COR-L47 (cell line): ENCODE measurements at regions not wholly inside any gene's neighbourhood (a gene's known extent, or its start where the extent isn't known, plus 50 kb on each side); places are given as distances from the start of the nearest gene placed in this dataset.

Experiments
- DNase-seq: peaks from one replicate; lab custom pipeline; 2025; lab: John Stamatoyannopoulos, UW

DNA sequence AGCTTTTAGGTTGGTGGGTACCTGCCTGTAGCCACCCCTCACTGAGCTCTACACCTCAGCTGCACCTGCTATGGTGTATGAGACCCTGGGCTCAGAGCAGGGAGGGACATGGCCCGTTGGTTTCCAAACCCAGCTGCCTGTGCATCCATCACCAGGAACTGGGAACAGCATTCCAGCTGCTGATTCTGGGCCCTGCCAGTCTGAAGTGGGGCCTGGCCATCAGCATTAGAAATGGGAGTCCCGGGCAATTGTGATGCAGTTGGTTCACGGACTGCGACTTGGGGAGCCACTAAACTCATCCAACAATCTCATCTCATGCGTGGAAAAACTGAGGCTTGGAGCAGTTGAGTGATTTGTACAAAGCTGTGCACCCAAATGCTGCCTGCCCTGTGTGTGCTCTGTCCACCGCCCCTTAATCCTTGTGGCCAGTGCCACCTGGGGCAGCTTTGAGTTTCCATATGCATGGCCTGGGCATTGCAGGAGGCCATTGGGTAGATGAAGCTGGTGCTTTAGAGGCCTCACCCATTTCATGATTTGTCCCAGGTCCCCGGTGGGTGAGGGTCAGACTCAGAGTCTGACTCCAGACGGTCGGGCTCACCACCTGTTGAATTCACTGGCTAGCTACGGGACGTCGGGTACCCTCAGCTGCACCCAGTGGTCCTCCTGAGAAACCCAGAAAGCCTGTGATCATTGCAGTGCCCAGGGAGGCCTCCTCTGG is 109.0 kb upstream of the SHH start:
- no peak for DNase-seq

DNA sequence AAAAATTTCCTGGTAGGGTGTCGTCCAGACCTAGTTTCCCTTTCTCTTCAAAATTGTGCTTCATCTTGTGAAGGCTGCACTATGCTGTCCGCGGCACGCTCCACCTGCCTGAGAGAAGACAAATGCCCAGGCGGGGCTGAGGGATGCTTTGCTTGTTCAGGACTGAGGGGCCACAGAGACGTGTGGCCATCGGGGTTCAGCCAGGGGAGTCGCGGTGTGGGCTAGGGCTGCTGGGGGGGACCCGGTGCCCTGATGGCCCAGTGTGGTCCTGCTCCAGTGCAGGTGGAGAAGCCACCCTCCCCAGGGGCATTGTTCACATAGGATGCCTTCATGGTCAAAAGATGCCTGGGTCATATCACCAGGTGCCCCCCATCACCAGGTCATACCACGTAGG is 107.8 kb upstream of the SHH start:
- DNase-seq: no peak

DNA sequence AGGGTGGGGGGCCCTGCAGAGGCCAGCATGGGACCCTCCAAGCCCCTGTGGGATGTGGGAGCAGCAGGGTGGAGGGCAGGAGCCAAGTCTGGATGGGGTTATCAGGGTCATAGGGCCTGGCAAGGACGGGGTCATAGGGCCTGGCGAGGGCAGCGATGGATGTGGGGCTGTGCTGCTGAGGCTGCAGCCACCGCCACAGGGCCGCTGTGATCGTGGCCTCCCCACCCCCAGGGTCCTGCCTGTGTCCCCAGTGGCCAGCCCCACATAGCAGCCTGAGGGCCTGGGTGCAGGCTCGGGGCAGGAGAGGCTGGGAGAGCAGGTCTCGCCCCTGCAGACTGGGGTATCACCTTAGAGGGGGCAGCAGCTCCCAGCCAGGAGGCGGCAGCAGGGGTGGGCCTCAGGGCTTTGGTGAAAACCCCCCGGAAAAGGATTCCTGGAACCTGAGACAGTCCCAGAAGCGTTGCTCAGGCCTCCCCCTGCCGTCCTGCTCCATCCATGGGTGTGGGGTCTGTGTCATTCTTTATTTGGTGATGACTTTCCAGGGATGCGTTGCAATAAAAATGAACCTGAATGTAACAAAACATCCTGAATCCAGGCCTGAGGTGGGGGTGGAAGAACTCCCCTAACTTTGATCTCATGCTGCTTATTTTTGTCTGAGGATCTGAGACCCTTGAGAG is 107.3 kb upstream of the SHH start:
- DNase-seq: no peak

DNA sequence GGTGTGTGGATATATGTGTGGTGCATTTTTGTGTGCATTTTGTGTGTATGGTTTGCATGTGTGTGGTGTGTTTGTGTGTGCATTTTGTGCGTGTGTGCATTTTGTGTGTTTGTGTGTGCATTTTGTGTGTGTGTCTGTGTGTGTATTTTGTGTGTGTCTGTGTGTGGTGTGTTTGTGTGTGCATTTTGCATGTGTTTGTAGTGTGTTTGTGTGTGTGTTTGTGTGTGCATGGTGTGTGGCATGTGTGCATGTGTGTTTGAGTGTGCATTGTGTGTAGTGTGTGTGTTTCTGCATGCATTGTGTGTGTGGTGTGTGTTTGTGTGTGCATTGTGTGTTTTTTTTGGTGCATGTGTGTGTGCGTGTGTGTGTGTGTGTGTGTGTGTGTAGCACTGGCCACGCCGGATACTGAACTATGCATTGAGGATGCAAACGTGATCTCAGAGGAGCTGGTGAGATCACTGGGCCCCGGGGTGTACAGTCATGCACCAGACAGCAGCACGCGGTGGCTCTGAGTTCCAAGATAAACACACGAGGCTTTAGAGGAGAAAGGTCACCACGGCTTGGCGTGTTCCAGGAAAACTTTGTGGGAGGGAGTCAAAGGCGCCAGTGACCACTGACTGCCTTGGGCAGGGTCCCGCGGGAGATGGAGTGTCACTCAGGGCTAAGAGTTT is 106.6 kb upstream of the SHH start:
- DNase-seq: no peak

DNA sequence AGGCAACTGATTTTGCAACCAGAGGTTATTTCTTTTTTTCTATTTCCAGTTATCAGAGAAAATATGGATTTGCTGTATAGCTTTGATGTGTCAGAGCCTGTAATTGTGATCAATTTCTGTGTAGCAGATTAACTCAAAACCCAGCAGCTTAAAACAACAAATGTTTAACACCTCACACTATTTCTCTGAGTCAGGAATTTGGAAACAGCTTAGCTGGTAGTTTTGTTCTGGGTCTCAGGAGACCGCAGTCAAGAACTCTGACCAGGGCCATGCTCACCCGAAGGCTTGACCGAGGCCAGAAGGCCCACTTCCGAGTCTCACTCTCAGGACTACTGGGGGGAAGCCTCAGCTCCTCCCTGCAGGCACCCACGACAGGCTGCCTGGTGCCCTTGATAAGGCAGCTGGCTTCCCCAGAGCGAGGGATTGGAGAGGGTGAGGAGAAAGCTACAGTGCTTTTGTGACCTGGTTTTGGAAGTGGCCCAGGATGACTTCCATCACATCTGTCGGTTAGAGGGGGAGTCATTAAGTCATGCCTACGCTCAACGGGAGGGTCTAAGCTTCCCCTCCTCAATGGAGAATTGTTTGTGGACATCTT is 105.7 kb upstream of the SHH start:
- DNase-seq: no peak

DNA sequence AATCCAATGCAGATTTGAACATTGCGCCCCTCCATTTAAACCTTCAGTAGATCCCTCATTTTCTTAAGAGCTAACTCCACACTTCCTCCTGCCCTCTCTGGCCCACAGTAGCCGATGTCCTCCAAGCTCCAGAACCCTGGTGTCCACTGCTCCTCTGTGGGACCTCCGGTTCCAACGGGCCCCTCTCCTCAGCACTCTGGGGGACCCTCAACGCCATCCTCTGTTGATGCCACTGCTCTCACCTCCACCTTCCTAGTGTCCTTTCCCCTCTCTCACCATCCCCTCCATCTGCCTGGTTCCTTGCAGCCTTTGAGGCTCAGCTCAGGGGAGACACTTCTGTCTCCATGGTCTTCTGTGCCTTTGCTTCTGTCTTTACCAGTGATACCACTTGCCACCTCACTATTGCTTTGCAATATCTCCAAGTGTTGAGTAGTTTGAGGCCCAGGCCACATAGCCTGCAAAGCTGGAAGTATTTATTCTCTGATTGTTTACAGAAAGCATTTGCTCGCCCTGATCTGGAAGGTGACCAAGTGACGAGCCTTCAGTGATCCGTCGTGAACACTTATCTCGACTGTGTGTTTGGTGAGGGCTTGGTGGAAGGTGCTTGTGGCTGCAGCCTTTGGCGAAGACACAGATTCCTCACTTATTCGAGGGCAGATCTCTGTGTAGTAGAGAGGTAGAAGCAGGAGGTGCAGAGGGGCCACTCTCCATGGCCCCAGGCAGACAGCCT is 104.8 kb upstream of the SHH start:
- no peak for DNase-seq

DNA sequence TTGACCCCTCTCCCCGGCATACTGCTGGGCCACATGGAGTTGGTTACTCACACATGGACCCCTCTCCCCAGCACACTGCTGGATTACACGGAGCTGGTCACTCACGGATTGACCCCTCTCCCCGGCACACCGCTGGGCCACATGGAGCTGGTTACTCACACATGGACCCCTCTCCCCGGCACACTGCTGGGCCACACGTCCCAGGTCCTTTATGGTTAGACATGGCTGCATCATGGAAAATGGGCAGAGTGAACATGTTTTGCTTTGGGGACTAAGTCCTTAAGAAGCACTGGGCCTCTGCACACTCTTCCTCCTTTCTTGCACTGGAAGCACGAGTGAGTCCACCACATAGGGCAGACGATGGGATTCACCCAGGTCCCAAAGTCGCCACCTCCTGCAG is 102.1 kb upstream of the SHH start:
- no peak for DNase-seq

DNA sequence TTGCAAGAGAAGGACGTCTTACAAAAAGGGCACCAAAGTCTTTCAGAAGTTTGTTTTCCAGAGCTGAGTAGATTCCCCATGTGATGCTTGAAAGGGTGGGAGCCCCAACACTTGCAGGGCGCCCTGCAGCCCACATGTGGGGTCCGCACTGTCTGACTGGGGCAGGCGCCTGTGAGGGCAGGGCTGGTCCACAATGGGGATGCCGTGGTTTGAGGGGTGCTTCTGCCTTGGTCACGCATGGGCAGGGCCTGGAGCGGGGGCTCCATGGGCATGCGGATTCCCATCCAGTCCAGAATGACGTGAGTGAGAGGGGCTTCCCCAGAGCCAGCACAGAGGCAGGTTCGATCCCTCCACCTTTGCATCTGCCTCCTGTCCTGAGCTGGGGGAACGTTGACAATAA is 101.5 kb upstream of the SHH start:
- no peak for DNase-seq

DNA sequence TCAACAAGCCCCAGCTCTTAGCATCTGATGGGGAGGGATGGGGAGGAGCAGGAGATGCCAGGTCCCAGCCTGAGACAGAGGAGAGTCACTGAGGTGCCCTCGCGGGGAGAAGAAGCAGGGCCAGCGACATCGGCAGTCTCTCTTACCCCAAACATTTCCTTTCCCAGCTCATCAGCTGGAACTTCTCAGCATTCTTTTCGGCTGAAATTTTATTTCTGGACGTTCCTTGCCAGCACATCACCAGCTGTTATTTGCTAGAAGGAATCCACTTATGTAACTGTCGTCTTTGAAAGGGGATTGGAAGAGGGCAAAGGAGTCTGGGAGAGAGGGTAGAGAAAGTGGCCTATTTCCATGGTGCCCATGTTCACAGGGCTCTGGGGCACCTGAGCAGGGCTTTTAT is 101.0 kb upstream of the SHH start:
- no peak for DNase-seq

DNA sequence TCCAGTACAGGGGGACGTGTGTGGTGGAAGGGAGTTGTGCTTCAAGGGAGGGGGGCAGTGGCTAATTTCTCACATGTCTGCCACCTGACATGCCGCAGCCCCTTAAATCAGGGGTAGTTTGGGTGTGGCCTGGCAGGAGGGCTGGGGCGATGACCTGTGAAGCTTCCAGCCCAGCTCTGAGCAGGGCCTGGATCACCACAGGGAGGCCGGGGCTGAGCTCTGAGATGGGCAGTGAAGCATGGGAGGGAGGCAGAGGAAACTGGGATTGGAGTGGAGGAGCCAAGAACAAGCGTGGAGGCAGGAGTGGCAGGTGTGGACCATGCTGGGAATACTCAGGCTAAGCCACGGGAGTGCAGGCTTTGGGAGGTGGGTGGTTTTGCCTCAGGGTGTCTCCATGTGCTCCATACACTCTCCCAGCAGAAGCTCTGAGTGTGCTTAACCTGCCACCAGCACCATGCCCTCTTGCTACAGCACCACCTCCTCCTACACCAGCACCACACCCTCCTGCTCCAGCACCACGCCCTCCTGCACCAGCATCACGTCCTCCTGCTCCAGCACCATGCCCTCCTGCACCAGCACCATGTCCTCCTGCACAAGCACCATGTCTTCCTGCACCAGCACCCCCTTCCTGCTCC is 99.3 kb upstream of the SHH start:
- no peak for DNase-seq

DNA sequence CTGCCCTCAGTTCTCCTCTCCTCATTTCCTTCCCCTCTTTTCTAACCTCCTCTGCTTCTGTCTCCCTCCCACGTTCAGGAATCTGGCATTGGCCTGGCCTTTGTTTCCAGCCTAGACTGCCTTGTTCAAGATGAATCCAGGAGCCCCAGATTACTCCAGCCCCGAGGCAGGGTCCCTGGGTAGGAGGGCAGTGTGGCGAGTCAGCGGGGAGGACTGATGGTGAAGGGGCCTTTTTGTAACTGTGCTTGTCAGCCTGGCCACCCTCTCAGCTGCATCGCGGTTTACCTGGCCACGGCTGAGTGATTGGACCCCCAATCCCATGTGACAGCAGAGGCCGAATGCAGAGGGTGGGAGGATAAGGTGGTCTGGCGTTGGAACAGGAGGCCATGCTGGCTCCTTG is 96.1 kb upstream of the SHH start:
- no peak for DNase-seq

DNA sequence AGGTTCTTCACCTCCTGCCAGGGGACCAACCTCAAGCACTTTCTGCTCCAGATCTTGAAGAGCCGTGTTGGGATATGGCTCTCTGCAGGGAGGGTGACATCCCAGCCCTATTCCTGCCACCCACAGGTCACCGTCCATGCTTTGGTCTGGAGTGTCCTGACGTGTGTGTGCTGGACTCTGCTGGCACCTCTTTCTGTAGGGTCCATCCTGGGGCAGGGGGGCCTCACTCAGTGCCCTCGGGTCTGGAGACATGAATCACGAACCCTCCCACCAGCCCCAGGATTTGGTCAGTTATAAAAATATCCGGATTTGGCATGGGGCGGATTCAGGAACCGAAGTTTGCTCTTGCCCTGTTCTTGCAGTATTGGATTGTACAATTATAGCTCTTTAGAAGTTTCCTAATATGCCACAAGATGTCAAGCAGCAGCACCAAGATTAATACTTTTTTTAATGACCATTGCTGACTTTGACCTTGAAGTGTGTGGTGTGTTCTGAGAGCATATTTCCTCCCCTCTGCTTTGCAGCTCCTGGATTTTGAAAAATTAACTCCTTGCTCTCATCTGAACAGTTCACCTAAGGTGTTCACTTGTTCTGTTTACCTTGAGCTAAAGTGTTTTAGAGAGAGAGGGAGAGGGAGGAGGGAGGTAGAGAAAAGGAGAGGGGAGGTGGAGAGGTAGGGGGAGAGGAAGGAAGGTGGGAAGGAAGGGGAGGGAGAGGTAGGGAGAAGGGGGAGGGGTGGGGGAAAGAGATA is 95.4 kb upstream of the SHH start:
- DNase-seq: no peak

DNA sequence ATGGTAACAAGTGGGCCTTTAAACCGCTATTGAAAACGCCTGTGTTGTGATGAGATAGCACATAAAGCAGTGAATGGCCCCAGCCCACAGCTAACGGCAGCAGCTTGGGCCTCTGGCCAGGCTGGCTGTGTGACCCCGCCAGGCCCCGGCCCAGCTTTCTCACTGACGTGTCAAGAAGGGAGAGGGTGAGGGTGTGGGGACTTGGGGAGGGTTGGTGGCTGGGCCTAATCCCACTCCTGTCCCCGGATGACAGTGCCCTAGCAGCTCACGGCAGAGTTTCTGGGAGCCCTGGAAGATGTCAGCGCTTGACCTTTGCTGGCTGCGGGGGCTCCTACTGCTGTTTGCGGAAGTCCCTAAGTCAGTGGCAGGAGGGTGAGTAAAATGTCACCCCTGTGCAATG is 88.9 kb upstream of the SHH start:
- no peak for DNase-seq

DNA sequence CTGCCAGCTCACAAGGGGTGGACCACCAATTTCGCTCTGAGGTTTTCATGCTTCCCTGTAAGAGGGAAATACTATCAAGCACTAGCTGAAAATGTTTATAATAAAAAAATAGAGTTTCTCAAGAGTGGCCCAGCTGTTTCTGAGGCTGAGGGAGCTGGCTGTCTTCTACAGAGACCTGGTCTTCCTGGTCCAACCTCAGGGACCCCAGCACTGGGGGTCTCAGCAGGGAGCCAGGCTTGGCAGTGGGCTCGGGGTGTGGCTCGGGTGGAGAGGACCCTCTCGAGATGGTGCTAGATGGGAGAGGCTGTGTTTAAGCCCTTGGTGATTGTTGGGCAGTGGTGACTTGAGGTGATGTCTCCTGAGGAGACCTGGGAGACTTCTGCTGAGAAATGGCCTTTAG is 87.3 kb upstream of the SHH start:
- no peak for DNase-seq

DNA sequence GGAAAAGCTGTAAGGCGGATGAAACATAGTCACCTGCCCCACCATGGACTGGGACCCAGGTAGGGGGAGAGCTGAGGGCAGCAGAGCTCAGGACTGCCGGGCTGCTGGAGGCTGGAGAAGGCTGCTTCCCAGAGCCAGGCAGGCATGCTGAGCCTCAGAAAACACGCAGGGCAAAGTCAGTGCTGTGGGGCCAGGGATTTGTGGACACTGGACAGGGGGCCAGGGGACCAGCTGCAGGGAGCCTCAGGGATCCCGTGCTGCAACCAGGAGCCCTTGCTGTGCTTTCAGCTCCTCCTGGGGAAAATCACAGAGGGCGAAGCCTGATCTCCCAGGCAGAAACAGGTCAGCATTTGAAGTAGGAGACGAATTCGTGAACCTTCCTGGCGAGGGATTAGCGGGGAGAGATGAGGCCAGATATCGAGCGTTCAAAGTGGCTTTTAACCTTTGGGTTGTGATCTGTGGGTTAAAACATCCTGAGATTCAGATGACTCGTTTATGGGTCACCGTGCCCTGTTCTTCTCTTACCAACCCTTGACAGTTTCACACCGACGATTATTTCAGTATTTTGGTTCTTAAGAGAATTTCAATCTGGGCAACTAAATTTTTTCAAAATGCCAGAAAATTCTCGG is 85.6 kb upstream of the SHH start:
- no peak for DNase-seq

DNA sequence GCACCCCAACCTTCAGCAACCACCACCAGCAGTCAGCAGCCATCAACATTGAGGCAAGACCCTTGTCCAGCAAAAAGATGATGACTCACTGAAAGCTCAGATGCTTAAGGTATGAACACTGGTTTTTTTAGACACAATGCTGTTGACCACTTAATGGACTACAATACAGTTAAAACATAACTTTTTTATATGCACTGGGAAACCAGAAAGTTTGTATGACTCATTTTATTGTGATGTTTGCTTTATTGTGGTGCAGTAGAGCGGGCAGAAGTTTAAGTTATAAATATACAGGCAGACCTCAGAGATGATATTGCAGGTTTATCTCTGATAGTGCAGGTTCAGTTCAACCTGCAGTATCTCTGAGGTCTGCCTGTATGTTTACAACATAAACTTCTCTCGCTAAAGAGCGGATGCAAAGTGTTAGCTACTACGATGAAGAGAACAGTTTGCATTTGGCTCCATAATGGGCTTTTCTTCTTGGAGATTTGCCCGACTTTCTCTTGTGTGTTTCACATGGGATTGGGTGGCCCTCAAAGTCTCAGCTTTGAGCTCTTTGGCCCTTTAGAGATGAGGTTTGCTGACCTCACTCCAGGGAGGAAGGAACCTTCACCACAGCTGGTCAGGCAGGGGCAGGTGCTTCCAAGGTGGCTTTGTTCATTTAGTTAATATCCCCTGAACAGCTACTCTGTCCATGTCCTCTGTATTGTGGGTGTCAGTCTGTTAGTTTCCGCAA is 84.4 kb upstream of the SHH start:
- no peak for DNase-seq

DNA sequence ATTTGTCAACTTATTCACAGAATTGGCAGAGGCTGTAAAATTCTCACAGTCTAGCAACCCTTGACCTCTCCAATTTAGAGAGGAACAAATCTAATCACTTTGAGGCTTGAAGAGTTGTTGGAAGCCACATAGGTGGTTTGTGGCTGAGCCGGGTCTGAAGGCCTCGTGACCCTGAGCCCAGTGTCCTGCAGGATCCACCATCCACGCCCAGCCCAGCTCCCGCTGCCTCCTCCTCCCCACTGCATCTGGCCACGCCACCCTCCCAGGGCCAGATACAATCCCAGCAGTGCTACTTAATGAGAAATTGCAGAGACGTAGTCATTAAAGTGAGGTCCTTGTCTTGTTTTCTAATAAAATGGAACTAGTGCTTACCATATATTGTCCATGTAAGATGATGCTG is 81.4 kb upstream of the SHH start:
- DNase-seq: no peak

DNA sequence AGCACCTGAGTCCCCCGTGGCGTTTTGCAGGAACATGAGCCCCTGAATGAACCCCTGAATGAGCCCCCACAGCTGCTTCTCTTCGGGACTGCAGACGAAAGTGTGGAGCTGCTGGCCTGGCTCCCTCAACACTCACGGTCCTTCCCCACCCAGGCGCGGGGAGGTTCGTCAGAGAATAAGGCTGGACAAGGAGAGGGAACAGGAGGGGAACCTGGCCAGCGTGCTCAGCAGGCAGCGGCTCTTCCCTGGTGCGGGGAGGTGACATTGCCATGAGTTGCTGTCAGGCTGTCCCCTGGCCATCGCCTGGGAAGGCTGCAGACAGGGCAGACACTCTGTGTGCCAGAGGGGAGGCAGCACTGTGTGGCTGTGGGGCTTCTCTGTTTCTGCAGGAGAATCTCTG is 80.9 kb upstream of the SHH start:
- no peak for DNase-seq

DNA sequence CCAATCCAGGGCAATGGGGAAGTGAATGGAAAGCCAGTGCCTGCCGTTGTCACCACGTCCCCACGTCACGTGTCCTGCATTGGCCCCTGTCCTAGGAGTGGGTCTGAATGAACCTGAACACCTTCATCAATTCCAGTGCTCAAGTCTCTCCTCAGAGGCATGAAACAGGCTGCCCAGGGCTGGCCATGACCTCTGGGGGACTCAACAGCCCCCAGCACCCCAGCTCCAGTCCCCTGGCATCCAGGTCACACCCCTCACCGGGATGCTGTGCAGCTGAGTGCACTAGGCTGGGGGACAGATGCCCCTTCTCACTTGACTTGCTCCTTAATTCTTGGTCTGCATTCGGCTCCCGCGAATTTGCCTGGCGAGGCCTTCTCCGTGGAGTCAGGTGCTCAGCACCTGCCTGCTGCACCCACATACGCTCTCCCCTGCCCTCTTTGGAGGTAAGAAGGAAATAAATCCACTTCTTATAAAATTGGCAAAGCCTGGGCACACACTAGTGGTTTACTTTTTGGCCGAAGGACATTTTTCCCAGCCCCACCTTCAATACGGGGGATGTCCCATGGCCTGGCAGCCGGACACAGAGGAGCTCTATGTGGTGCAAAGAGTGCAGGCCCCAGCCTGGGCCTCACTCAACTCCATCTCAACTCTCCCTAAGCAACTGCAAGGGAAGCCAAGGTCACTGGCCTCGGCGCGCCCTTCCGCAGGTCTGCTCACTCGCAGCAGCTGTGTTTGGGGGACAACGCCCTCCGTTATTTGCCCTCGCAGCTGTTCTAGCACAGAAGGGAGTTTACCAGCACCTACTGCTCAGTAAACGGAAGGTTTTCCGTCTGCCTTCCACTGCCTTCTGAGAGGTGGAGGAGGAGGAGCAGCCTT is 77.6 kb upstream of the SHH start:
- DNase-seq: no peak
